Hematopoietic multipotent progenitor cell treated with erythropoietin and hydrocortisone succinate and interleukin-3 and kit ligand, for 4 days (in vitro differentiated cells): ENCODE measurements at regions not wholly inside any gene's neighbourhood (a gene's known extent, or its start where the extent isn't known, plus 50 kb on each side); places are given as distances from the start of the nearest gene placed in this dataset.

Experiments used
- DNase-seq: peaks from one replicate; pipeline ENCODE4 v3.0.0-alpha.2; 2015

DNA sequence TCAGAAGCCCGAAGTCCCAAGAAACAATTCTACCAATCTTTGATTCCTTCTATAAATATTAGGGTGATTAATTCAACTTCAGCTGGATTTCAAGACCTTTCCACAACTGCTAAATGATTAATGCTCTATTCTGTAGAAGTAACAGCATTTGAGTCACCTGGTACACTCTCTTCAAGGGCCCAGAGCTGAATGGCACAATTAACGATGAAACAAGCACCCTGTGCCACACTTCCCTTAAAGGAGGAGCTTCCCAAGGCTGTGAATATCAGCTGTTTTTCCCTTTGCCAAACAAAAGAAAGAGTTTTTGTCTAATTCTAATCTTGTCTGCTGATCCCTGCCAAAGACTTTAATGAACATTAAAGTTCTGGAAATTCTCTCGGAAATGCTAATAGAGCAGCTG is 56.0 kb downstream of the BOD1L2 start:
- no peak for DNase-seq

- DNase-seq = no peak
These were observed 58.8 kb downstream of the BOD1L2 start for GRCh38 chr18:57205641-57206040.

- no peak for DNase-seq
These were observed 60.4 kb downstream of the BOD1L2 start for GRCh38 chr18:57207124-57207916.

- no peak for DNase-seq
These were observed 61.2 kb downstream of the BOD1L2 start for GRCh38 chr18:57208047-57208446.

- peak; percentile 34 for DNase-seq
These were observed 62.8 kb downstream of the BOD1L2 start for GRCh38 chr18:57209713-57210106.

- peak; percentile 4 for DNase-seq
These were observed 63.3 kb downstream of the BOD1L2 start for GRCh38 chr18:57210107-57210715.

- no peak for DNase-seq
These were observed 64.0 kb downstream of the BOD1L2 start for GRCh38 chr18:57210716-57211411.

DNA sequence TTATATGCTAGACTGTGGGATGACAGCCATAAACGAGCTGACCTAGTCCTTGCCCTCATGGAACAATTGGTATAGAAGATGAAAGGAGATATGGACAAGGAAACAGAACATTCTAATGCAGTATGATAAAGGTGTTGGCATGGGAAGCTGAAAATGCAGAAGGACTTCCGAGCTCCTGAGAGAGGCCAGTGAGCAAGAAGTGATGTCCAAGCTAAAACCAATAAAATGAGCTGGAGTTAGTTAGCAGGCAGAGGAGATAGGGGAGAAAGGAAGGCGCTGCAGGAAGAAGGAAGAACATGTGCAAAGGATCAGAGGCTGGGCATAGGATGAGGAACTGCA is 64.5 kb downstream of the BOD1L2 start:
- DNase-seq = no peak

GRCh38 chr18:57211776-57212175 is 64.9 kb downstream of the BOD1L2 start:
- DNase-seq = no peak

GRCh38 chr18:57212678-57213077 is 65.8 kb downstream of the BOD1L2 start:
- DNase-seq = no peak

- no peak for DNase-seq
These were observed 68.1 kb downstream of the BOD1L2 start for GRCh38 chr18:57214976-57215375.

GRCh38 chr18:57218281-57218680 is 71.4 kb downstream of the BOD1L2 start:
- DNase-seq = no peak

GRCh38 chr18:57219964-57220363 is 73.1 kb downstream of the BOD1L2 start:
- DNase-seq = no peak

GRCh38 chr18:57220480-57220879 is 73.6 kb downstream of the BOD1L2 start:
- DNase-seq = no peak

DNA sequence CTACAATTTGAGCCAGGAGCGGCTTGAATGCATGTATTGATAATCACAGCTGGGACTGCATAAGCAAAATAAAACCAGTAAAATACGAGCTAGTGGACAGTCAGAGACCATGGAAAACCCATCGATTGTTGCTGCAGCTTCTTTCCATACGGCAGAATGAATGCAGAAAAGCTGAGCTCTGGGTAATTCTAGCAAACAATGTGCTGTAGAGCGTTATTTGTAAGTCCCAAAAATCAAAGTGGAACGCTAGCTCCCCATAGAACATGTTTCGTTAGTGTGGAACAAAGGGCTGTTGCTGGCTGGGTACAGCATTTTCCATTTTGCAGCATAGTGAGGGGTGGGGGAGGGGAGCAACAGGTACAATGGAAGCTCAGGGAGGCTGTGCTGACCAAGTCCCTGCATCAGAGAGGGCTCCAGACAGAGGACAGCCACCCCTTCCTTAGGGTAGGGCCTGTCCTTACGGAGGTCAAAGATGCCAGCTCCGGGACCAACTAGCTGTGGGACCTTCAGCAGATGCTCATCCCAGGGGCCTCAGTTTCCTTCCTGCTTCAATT is 74.1 kb downstream of the BOD1L2 start:
- DNase-seq = no peak

DNA sequence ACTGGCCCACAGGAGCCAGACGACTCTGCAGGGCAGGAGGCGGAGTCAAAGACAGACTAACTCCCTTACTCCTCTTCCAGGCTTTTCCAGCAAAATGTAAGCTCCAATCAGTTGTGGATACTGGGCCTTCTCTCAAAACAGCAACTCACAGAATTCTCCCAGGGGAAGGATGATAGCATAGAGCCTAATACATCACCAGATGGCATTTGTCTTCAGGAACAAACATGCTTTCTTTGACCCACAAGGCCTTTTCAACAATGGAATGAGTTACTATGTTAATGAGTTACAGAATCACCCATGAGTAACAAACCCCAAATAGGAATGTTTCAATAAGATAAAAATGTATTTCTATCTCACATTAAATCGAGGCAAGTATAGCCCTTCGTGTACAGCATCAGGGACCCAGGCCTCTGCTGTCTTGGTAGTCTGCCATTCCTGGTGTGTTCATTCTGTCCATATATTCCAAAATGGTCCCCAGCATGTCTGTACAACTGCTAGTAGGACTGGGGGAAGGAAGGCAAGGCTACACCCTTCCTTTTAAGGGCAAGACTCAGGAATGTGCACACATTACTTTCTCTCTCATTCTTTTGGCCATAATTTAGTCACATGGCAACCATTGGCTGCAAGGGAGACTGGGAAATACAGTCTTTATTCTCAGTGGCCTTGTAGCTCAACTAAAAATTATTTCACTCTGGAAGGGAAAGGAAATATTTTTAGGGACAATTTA is 76.4 kb downstream of the BOD1L2 start:
- no peak for DNase-seq

DNA sequence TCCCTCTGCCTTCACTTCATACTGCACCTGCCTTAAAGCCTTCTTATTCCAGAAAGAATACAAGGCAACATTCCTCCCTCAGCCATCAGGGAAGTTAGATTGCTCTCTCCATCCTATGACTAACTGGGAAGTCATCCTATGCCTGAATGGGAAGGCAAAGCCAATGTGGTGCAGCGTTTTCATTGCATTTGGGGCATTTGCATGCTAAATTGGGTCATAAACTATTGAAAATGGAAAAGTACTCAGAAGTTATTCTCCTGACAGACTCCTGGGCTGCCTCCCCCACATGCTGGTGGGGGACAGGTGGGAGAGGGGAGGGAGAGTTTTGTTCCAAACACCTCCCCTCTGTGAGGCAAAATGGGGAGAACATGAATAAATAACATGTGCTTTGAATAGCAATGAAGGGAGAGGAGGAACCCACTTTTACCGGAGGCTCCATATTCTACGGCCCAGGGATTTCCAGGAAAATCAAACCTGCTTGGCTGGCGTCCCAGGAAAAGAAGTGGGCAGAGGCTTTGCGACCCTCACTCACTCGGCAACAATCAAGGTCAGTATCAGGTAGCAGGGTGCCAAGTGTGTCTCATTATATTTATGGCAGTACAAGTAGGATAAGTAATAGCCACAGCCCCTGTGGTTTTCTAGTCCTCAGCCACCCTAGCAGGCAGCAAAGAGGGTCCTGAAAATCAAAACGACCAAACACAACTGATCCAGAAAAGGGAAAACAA is 84.1 kb downstream of the BOD1L2 start:
- no peak for DNase-seq

DNA sequence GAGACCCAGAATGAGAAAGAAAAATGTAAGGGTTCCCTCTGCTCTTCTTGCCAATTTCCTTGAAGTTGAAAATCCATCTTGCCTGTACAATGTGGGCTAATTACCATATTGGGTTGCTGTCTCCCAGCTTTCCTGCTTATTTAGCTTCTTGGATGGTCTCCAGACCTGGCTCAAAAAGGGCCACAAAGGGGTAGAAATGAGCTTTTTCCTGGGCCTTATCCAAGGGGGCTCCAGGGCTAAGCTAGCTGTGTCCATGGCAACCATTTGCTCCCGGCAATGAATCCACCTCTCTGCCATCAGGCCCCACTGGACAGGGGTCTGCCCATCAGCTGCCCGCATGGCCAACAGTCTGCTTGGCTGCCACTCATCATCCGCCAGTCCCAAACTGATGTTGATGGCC is 85.0 kb downstream of the BOD1L2 start:
- DNase-seq = no peak

DNA sequence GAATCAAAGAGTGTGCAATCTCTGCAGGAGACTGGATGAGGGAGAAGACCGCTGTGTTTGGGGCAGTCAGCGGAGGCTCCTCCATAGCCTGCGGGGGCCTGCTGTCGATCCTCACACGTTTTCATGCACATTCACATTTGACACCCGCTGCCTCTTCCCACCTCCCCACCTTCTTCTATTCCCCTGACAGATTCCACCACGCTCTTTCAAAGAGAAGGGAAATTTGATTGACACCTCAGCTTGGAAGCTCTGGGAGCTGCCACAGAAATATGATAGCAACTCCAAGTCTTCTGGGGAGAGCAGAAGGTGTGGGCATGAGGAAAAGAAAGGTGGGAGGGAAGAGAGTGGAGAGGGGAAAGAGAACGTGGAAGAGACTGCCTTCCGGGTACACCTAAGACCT is 87.5 kb downstream of the BOD1L2 start:
- DNase-seq = no peak

- no peak for DNase-seq
These were observed 95.0 kb downstream of the BOD1L2 start for GRCh38 chr18:57241869-57242268.

GRCh38 chr18:57242285-57242684 is 95.4 kb downstream of the BOD1L2 start:
- DNase-seq = no peak

GRCh38 chr18:57243624-57244179 is 96.8 kb downstream of the BOD1L2 start:
- DNase-seq = no peak
